ENCODE measurements at regions not wholly inside any gene's neighbourhood (a gene's known extent, or its start where the extent isn't known, plus 50 kb on each side); places are given as distances from the start of the nearest gene placed in this dataset.

GRCh38 chr3:193827871-193828270 lies 234.9 kb downstream of the OPA1 start:
- DNase-seq (ENCODE audit: low read depth) = no peak
- H3K4me3 ChIP-seq (ENCODE audit: low read length) = no peak overlapping the region
- TF ChIP-seq CTCF (conservative IDR thresholded peaks at IDR 0.05; ENCODE audit: low read depth, low read length) = no peak

GRCh38 chr3:193828477-193828876 lies 235.5 kb downstream of the OPA1 start:
- no peak overlapping the region for H3K4me3 ChIP-seq (ENCODE audit: low read length)
- no peak for TF ChIP-seq CTCF (conservative IDR thresholded peaks at IDR 0.05; ENCODE audit: low read depth, low read length)
- DNase-seq (ENCODE audit: low read depth) = no peak

DNA sequence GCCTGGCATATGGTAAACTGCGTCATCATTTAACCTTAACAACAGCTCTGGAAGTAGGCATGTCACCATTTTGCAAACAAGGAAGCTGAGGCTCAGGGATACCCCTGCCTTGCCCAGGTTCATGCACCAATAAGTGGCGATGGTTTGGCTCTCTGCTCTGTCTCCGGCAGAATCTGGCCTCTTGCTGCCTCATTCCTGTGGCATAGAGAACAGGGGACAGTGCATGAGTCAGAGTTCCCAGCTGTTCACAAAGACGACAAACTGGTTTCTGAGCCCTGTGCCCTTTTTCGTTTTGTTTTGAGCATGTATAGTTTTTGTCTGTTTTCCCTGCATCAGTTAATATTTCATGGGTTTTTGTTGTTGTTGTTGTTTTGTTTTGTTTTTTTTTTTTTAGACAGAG lies 236.8 kb downstream of the OPA1 start:
- peak; percentile 22 for DNase-seq (ENCODE audit: low read depth)
- TF ChIP-seq CTCF (conservative IDR thresholded peaks at IDR 0.05; ENCODE audit: low read depth, low read length) = no peak
- H3K4me3 ChIP-seq (ENCODE audit: low read length) = no peak overlapping the region

DNA sequence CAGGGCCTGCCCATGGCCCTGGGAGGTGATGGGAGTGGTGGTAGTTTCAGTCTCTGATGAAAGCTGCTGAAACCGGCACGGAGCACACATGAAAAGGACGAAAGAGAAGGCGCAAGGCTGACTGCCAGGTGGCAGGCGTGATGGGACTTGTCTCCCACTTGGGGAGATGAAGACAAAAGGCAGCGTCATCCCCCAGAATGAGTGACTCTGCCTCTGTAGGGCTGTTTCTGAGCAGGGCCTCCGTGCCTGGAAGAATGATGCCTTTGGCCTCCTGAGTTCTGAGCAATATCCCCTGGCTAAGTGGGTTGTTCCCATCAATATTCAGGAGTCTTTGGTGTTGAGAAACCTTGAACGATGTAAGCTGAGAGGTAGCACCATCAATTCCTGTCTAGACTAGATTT lies 237.8 kb downstream of the OPA1 start:
- H3K4me3 ChIP-seq (ENCODE audit: low read length) = no peak overlapping the region
- TF ChIP-seq CTCF (conservative IDR thresholded peaks at IDR 0.05; ENCODE audit: low read depth, low read length) = no peak

DNA sequence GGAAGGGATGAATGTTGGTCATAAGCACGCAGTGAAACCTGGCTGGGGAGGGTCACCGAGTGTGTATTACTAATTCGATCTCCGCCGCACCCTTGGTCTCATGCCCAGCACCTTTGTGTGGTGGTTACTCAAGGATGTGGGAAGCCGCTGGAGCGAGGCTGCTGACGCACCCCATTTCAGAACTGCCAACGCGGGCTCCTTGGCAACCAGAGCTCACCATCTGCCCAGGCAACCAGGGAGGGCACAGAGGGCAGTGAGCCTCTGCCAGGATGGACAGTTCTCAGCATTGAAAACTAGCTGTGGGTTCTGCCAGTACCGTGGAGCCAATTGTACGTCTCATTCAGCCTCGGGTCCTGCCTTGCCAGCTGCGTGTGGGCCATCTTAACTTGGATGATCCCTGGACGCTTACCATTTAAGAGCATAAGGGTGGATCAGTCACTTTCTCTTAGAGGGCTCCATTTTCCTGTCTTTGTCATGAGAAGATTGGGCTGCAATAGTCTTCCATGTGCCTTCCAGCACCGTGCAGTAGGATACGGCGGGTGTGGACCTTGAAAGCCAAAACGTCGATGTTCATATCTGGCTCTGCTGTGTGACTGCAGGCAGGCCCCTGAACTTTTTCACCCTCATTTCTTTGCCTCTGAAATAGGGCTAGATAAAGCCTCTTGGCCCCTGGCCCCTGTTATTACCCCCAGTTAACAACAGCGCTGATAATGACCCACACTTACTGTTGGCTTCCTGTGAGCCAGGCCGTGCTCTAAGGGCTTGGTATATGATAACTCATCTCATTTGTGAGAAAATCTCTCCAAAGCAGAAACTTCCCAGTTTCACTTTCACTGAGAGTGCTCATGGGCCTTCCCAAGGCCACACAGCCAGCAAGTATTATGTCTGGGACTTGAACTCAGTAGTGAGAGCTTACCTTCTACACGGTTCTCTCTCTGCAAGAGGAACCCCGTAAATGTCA lies 238.8 kb downstream of the OPA1 start:
- no peak for DNase-seq (ENCODE audit: low read depth)
- no peak for TF ChIP-seq CTCF (conservative IDR thresholded peaks at IDR 0.05; ENCODE audit: low read depth, low read length)
- no peak overlapping the region for H3K4me3 ChIP-seq (ENCODE audit: low read length)

More for the DNA sequence above, 237.8 kb downstream of the OPA1 start:
- DNase-seq (ENCODE audit: low read depth) = no peak

- TF ChIP-seq CTCF (conservative IDR thresholded peaks at IDR 0.05; ENCODE audit: low read depth, low read length) = no peak
- DNase-seq (ENCODE audit: low read depth) = no peak
- H3K4me3 ChIP-seq (ENCODE audit: low read length) = no peak overlapping the region
Measured at GRCh38 chr3:193832833-193833413, 239.9 kb downstream of the OPA1 start.

GRCh38 chr3:193833592-193833991 lies 240.6 kb downstream of the OPA1 start:
- no peak for DNase-seq (ENCODE audit: low read depth)
- TF ChIP-seq CTCF (conservative IDR thresholded peaks at IDR 0.05; ENCODE audit: low read depth, low read length) = no peak
- H3K4me3 ChIP-seq (ENCODE audit: low read length) = no peak overlapping the region
